Hepatocyte (in vitro differentiated cells): ENCODE measurements at regions not wholly inside any gene's neighbourhood (a gene's known extent, or its start where the extent isn't known, plus 50 kb on each side); places are given as distances from the start of the nearest gene placed in this dataset.

Source experiments
- DNase-seq: peaks from one replicate; pipeline ENCODE4 v3.0.0-alpha.2; 2016; ENCODE audit warnings: low spot score
- H2AFZ ChIP-seq: fragments of 200-600 bp; sonication (generic); 2 replicates; pipeline ENCODE4 v1.6.0; 2016; ENCODE audit warnings: antibody characterized with exemption, mild to moderate bottlenecking
- H3K27ac ChIP-seq: fragments of 200-600 bp; sonication (generic); 2 replicates; pipeline ENCODE4 v1.5.1; 2016; ENCODE audit warnings: mild to moderate bottlenecking
- H3K27me3 ChIP-seq: fragments of 200-600 bp; sonication (generic); 2 replicates; pipeline ENCODE4 v1.6.1; 2016
- H3K36me3 ChIP-seq: fragments of 200-600 bp; sonication (generic); replicated peaks from 2 replicates; pipeline ENCODE4 v1.5.1; 2016; ENCODE audit warnings: low read depth; ENCODE audit not compliant: insufficient read depth
- H3K4me1 ChIP-seq: fragments of 200-600 bp; sonication (generic); 2 replicates; pipeline ENCODE4 v1.5.1; 2016; ENCODE audit warnings: mild to moderate bottlenecking, moderate library complexity; ENCODE audit not compliant: insufficient read depth
- H3K4me2 ChIP-seq: fragments of 200-600 bp; sonication (generic); 2 replicates; pipeline ENCODE4 v1.6.0; 2016
- H3K4me3 ChIP-seq: fragments of 200-600 bp; sonication (generic); 2 replicates; pipeline ENCODE4 v1.5.1; 2016; ENCODE audit warnings: mild to moderate bottlenecking
- H3K79me2 ChIP-seq: fragments of 200-600 bp; sonication (generic); 2 replicates; pipeline ENCODE4 v1.6.0; 2017; ENCODE audit warnings: mild to moderate bottlenecking
- H3K9me2 ChIP-seq: fragments of 200-600 bp; sonication (generic); replicated peaks from 2 replicates; pipeline ENCODE4 v1.6.0; 2017; ENCODE audit warnings: mild to moderate bottlenecking; ENCODE audit not compliant: insufficient read depth
- H3K9me3 ChIP-seq: fragments of 200-600 bp; sonication (generic); 2 replicates; pipeline ENCODE4 v1.5.1; 2016; ENCODE audit warnings: low read depth, mild to moderate bottlenecking
- H4K20me1 ChIP-seq: fragments of 200-600 bp; sonication (generic); 2 replicates; pipeline ENCODE4 v1.6.0; 2016; ENCODE audit warnings: mild to moderate bottlenecking; ENCODE audit not compliant: insufficient read depth, poor library complexity, severe bottlenecking
- EZH2 ChIP-seq: fragments of 200-600 bp; sonication (generic); IDR thresholded peaks from 2 replicates; pipeline ENCODE4 v1.6.1; 2016; ENCODE audit warnings: antibody characterized with exemption, mild to moderate bottlenecking, borderline replicate concordance
- EZH2phosphoT487 ChIP-seq: fragments of 200-600 bp; sonication (generic); IDR thresholded peaks from one replicate; pipeline ENCODE4 v1.6.1; 2018; ENCODE audit warnings: antibody characterized with exemption, mild to moderate bottlenecking, low read depth, moderate library complexity; ENCODE audit not compliant: unreplicated experiment, severe bottlenecking
- WGBS: methylation state at CpG from one replicate; pipeline ENCODE4 v1.1.6; 2016; ENCODE audit warnings: low lambda C conversion rate; ENCODE audit errors: missing lambda C conversion rate; 5-methylcytosine and 5-hydroxymethylcytosine counted together
- TF ChIP-seq, protein P1 (sequence below): fragments of 200-600 bp; sonication (generic); IDR thresholded peaks from 2 replicates; pipeline ENCODE4 v1.5.1; 2016; ENCODE audit warnings: antibody characterized with exemption, mild to moderate bottlenecking; ENCODE audit not compliant: poor library complexity

DNA sequence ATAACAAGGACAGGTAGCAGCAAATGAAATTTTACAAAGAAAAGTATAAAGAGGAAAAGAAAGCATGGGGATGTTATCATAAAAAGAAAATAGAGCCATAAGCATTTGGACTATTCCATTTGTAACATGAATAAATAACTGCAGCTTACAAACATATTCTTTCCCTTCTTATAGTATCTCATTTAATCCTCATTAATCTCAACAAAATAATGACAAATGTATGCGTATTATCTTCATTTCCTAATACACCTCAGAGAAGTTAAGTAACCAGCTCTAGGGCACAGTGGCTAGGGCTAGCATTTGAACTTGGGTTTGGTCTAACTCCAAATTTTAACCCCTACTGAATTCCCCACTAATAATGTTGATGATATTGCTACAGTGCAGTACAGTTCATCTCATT is 175.5 kb upstream of the POU5F2 start:
- 94% methylated on average over 1 of the region's 1 CpG for WGBS

DNA sequence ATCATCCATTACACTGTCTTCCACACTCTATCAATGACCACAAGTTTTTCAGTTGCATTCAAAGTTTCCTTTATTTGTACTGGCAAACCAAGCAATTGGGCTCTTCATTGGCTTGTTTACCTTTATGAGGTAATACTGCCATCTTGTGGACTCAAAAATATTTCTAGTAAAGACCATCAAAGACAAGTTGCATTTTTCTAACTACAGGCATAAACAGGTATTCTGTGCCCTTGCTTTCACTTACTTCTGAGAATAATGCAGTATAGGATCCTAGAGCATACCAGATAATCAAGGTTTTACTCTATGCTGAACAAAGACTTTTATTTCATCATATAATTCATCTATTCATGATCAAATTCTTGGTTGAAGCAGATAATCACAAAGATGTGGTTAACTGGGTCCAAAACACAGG is 173.7 kb upstream of the POU5F2 start:
- DNase-seq = peak; percentile 51
- no peaks in the 10 kb centered on the region for H3K4me1 ChIP-seq
- no peak for TF ChIP-seq EZH2
- no peak for TF ChIP-seq EZH2phosphoT487
- TF ChIP-seq, protein P1, sequence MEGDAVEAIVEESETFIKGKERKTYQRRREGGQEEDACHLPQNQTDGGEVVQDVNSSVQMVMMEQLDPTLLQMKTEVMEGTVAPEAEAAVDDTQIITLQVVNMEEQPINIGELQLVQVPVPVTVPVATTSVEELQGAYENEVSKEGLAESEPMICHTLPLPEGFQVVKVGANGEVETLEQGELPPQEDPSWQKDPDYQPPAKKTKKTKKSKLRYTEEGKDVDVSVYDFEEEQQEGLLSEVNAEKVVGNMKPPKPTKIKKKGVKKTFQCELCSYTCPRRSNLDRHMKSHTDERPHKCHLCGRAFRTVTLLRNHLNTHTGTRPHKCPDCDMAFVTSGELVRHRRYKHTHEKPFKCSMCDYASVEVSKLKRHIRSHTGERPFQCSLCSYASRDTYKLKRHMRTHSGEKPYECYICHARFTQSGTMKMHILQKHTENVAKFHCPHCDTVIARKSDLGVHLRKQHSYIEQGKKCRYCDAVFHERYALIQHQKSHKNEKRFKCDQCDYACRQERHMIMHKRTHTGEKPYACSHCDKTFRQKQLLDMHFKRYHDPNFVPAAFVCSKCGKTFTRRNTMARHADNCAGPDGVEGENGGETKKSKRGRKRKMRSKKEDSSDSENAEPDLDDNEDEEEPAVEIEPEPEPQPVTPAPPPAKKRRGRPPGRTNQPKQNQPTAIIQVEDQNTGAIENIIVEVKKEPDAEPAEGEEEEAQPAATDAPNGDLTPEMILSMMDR = peak; percentile 61
- no peaks in the 10 kb centered on the region for H4K20me1 ChIP-seq
- H3K27ac ChIP-seq = no peak overlapping the region
- no peak overlapping the region for H2AFZ ChIP-seq
- H3K79me2 ChIP-seq = no peaks in the 10 kb centered on the region
- H3K9me2 ChIP-seq = no peaks in the 10 kb centered on the region
- H3K4me2 ChIP-seq = no peak overlapping the region
- H3K27me3 ChIP-seq = no peaks in the 10 kb centered on the region
- no peaks in the 10 kb centered on the region for H3K36me3 ChIP-seq
- H3K9me3 ChIP-seq = no peaks in the 10 kb centered on the region
- H3K4me3 ChIP-seq = no peak overlapping the region

More for the DNA sequence above, 175.5 kb upstream of the POU5F2 start:
- Histone ChIP-seq H2AFZ (no peak overlapping the region), H3K9me3 (no peaks in the 10 kb centered on the region), H3K27ac (no peak overlapping the region), H3K36me3 (no peaks in the 10 kb centered on the region), H3K27me3 (no peaks in the 10 kb centered on the region), H3K4me2 (no peak overlapping the region), H3K79me2 (no peaks in the 10 kb centered on the region), H3K9me2 (no peaks in the 10 kb centered on the region), H4K20me1 (no peaks in the 10 kb centered on the region), H3K4me1 (no peaks in the 10 kb centered on the region), H3K4me3 (no peak overlapping the region)
- TF ChIP-seq EZH2phosphoT487 (no peak), EZH2 (no peak)
- TF ChIP-seq, protein P1 = no peak
- no peak for DNase-seq

DNA sequence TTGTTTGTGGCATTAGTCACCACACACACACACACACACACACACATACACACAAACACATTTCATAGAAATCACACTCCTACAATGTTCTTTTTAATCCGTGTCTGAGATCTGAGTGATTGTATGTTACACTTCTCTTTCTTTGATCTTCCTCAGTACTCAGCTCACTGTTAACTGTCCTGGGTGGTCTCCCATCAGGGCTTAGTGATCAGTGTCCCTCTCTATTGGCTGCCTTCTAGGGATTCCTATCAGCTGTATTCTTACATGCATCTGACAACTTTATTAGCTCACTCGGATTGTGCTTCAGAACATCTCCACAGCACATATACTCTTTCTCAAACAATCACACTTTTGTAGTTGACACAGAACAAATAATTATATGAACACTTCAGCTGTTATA is 170.2 kb upstream of the POU5F2 start:
- TF ChIP-seq EZH2phosphoT487 (no peak), EZH2 (no peak)
- TF ChIP-seq, protein P1 = no peak
- H2AFZ ChIP-seq = no peak overlapping the region
- H3K9me2 ChIP-seq = no peaks in the 10 kb centered on the region
- H4K20me1 ChIP-seq = no peaks in the 10 kb centered on the region
- no peak for DNase-seq
- no peaks in the 10 kb centered on the region for H3K79me2 ChIP-seq
- no peaks in the 10 kb centered on the region for H3K9me3 ChIP-seq
- no peak overlapping the region for H3K4me3 ChIP-seq
- no peak overlapping the region for H3K4me2 ChIP-seq
- H3K36me3 ChIP-seq = no peaks in the 10 kb centered on the region
- H3K27me3 ChIP-seq = no peaks in the 10 kb centered on the region
- WGBS = 50% methylated on average over 2 of the region's 2 CpGs
- no peaks in the 10 kb centered on the region for H3K4me1 ChIP-seq
- H3K27ac ChIP-seq = no peak overlapping the region

DNA sequence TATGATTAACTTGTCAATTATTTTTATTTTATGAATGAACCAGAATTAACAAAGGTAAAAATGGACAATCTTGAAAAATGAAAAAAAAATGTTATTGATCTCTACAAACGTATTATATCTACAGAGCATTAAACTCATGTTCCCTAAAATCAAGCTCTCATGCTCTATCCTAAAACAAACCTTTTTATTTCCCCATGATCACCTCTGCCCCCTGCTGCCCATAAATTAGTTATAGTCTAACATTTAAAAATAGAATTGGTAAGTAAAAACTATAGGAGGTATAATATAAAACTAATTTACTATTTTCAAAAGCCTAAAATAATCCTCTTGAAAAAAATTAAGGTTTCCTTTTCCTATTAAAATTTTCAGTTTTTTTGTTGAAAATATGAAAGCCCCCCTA is 168.0 kb upstream of the POU5F2 start:
- H3K4me1 ChIP-seq = no peaks in the 10 kb centered on the region
- WGBS = 86% methylated on average over 1 of the region's 1 CpG
- no peak overlapping the region for H2AFZ ChIP-seq
- DNase-seq = no peak
- no peaks in the 10 kb centered on the region for H3K36me3 ChIP-seq
- H3K9me2 ChIP-seq = no peaks in the 10 kb centered on the region
- H3K27me3 ChIP-seq = no peaks in the 10 kb centered on the region
- H4K20me1 ChIP-seq = no peaks in the 10 kb centered on the region
- no peak overlapping the region for H3K4me3 ChIP-seq
- no peaks in the 10 kb centered on the region for H3K9me3 ChIP-seq
- TF ChIP-seq EZH2 = no peak
- TF ChIP-seq, protein P1 = peak; percentile 23
- no peak overlapping the region for H3K4me2 ChIP-seq
- no peaks in the 10 kb centered on the region for H3K79me2 ChIP-seq
- no peak overlapping the region for H3K27ac ChIP-seq
